ENCODE measurements at regions not wholly inside any gene's neighbourhood (a gene's known extent, or its start where the extent isn't known, plus 50 kb on each side); places are given as distances from the start of the nearest gene placed in this dataset.

- intact Hi-C loops (cut with micrococcal nuclease) = no loop called here
Measured at GRCh38 chr5:173829826-173830225, 58.3 kb upstream of the CPEB4 start.

DNA sequence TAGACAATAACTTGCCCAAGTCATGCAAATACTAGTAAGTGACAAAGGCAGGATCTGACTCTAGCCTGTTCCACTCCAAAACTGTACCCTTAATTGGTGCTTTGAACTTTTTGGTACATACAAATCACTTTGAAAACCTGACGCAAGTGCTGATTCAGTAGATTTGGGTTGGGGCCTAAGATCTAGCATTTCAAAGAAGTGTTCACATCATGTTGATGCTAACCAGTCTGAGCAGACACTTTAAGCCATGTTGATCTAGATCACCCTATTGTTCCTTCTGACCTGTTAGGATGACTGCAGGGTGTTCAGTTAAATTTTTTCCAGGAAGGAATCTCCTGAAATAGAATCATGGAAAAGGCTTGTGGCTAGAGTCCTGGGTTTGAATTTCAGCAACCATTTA is 57.7 kb upstream of the CPEB4 start:
- intact Hi-C loops (cut with micrococcal nuclease) = no loop called here

DNA sequence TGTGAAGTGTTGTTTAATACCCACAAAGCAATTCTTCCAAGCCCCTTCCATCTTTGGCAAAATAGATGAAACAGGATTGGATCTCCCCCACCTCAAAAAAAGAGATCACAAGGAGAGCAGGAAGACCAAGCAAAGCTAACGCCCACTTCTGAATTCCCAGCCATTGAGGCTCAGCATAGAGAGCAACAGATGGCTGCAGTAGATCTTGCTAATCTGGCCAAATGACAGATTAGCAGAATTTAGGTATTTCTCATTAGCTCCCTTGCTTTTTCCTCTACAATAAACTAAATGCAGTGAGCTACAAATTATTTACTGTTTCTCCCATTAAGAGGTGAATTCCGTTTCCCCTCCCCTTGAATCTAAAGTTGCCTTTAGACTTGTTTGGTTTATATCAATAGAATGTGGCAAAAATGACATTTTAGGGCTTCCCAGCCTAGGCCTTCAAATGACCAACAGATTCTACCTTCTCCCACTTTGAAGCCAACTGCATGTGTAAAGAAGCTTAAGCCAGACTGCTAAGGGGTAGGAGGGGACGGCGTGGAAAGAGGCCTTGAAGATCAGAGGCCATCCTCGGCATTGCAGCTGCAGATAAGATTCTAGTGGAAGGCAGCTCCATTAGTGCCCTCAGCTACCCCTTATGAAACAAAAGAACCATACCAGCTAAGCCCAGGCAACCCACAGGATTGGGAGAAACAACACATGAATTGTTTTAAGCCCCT is 56.8 kb upstream of the CPEB4 start:
- intact Hi-C loops (cut with micrococcal nuclease) = no loop called here

GRCh38 chr5:173832386-173832785 is 55.8 kb upstream of the CPEB4 start:
- intact Hi-C loops (cut with micrococcal nuclease) = no loop called here

DNA sequence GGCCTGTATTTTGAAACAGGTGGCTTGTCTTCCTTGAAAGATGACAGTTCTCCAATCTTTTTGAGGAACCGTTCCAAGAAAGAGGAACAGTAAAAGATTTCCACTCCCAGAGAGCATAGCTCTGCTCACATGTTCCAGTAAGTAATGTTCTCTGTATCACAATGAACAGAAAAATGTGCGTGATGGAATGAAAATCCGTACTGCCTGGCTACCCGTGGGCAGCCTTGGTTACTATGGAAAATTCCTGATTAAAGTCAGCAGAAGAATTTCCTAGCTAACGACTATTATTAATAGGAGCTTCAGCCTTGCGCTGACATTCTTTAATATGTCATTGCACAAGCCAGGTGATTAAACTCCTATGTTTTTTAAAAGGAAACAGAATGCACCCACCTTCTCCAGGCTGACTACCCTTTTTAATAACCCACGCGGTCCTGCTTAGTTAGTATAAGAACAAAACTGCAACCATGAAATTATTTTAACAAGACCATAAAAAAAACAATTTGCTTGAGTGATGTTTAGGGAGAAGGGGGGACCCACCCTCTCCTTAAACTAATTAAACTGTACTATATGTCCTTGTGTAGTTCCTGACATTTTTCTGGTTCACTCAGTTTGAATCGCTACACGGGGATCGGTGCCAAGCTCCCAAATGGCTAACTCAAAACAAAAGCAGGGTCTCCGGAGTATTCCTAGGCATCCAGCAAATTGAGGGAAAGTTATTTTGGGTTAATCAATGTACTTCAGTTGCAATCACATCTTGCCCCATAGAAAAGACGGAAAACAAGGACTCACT is 54.8 kb upstream of the CPEB4 start:
- intact Hi-C loops (cut with micrococcal nuclease) = no loop called here

GRCh38 chr5:173834071-173834771 is 53.9 kb upstream of the CPEB4 start:
- intact Hi-C loops (cut with micrococcal nuclease) = no loop called here

DNA sequence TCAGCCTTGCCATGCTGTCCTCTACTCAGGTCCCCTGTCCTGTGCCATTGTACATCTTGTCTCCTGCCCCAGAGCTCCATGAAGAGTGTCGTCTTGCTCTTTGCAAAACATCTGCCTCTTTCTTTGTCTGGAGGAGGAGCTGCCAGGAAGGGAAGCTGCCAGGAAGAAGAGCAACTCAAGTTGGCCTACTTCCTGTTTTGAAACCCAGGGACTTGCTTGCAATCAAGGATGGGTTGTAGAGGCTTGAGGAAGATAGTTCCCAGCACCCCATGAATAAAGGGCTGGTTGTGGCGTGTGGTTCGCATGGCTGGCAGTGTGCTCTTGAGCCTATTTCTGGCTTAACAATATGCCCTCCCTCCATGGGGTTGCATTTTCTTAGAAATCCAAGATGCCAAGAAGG is 53.0 kb upstream of the CPEB4 start:
- intact Hi-C loops (cut with micrococcal nuclease) = no loop called here

- intact Hi-C loops (cut with micrococcal nuclease) = no loop called here
Measured at GRCh38 chr5:173835661-173836060, 52.5 kb upstream of the CPEB4 start.

- intact Hi-C loops (cut with micrococcal nuclease) = no loop called here
Measured at GRCh38 chr5:173837654-173838053, 50.5 kb upstream of the CPEB4 start.
